ENCODE measurements at regions not wholly inside any gene's neighbourhood (a gene's known extent, or its start where the extent isn't known, plus 50 kb on each side); places are given as distances from the start of the nearest gene placed in this dataset.

- TF ChIP-seq CTCF (IDR thresholded peaks at IDR 0.05) (no peak), POLR2A (IDR thresholded peaks at IDR 0.05) (no peak)
Observed at GRCh38 chr11:113531575-113532451, 56.6 kb upstream of the DRD2 start.
